GM19372 (cell line): ENCODE measurements at regions not wholly inside any gene's neighbourhood (a gene's known extent, or its start where the extent isn't known, plus 50 kb on each side); places are given as distances from the start of the nearest gene placed in this dataset.

ENCODE experiments used
- ATAC-seq: cut with Tn5 transposase; IDR thresholded peaks from one replicate; pipeline ENCODE4 v1.9.1; 2021; ENCODE audit warnings: mild to moderate bottlenecking, low read depth, moderate library complexity; ENCODE audit not compliant: unreplicated experiment

GRCh38 chr5:61650661-61651060 is 318.6 kb downstream of the ZSWIM6 start:
- no peak for ATAC-seq

DNA sequence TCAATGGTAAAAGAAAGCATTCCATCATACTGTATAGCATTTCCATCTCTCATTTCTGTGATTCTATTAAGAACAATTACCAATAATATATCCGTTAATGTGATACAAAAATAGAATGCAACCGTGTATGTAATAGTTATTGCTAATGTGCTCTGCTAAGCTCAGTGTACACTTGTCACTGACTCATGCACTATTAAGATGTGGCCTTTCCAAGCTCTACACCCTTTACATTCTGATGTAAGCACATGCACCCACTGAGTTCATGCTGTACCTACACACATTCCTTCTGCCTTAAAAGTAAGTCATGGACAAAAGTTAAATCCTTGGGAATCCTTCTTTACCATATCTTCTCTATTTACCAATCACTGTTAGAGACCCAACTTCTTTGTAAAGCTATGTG is 319.1 kb downstream of the ZSWIM6 start:
- no peak for ATAC-seq

DNA sequence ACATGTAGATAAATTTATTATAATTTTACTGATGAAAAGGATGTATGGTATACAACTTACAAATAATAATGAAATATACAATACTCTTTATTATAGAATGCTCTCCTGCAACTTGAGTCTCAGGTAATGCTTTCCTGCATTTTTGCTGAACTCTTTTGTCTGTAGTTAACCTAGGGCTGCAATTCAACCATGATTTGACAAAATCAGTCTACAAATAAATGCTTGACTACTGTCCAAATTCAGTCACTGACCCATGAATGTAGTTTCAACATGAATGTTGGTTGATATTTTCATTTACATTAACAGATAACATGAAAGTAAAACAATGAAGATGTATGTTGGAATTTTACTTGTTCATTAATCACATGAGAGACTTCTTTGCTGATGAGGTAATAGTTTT is 320.9 kb downstream of the ZSWIM6 start:
- no peak for ATAC-seq

GRCh38 chr5:61653807-61654580 is 321.9 kb downstream of the ZSWIM6 start:
- ATAC-seq: no peak

- ATAC-seq: no peak
Observed at GRCh38 chr5:61654876-61655275, 322.8 kb downstream of the ZSWIM6 start.

DNA sequence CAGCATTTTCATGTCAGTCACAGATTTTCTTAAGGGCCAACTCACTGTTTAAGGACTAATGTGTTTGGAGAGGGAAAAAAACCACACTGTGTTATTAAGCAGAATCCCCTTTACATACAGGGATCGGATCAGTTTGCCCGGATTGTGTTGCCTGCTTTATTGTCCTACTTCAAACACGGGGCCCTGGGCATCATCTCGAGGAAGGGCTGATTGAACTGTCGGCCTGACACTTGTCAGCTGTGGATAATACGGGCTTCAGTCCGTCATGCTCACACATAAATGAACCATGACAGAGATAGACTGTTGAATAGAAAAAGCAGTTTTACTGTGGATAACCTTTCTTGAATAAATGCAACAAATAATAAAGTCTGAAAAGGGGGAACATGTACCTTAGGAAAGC is 325.0 kb downstream of the ZSWIM6 start:
- ATAC-seq: no peak

DNA sequence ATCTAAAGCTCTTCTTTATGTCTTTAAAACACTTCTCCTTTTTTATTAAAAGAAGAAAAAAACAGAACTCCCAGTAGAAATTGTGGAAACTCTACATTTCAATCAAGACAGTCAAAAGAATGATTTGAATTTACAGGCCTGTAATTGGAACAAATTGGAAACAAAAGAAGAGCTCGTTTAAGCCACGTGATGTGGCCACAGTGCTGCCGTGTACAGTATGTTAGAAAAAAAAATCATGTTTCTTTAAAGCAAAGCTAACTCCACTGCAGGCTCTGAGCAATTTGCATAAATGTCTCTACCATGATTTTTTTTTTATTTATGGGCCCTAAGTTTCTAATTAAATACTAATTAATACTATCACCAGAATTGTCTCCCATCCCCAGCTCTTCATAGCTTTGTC is 325.6 kb downstream of the ZSWIM6 start:
- ATAC-seq: no peak

- ATAC-seq: peak; percentile 67
Observed at GRCh38 chr5:61658592-61659008, 326.5 kb downstream of the ZSWIM6 start.

DNA sequence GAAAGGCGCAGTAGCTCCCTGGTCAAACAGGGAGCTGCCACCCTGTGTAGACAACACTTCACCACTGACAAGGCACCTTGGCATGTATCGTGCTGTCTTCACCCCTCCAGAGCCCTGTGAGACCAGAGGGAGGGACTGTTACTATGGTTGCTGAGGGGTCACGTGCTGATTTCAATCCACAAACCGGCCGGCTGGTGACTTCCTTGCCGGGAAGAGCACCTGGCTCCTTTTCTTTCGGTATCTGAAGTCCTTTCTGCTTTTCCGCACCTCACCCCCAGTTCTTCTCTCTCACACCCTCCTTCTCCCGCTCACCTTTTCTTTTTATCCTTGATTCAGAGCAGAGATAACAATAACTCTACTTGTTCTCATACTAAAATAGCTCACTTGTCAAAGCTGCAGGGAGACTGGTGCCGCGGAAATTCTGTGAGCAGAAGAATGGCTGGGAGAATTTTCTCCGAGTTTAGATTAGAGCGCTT is 327.2 kb downstream of the ZSWIM6 start:
- ATAC-seq: no peak

DNA sequence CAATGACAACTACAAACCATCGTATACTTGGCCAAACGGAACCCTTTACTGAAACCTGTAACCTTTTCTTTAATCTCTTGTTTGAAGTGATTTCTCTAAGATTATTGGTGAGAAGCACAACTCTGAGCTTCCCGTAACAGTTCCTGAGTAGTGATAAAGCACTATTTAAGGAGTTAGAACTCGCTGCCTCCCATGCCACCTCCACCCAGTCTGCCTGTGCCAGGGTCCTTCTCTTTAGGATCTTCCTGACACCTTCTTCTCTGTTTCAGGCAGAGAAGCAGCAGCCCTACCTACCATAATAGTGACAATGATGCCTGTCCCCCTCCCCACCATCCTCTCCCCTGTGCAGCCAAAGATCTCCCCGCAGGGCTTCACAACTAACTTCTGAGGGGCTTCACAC is 330.6 kb downstream of the ZSWIM6 start:
- ATAC-seq: no peak

DNA sequence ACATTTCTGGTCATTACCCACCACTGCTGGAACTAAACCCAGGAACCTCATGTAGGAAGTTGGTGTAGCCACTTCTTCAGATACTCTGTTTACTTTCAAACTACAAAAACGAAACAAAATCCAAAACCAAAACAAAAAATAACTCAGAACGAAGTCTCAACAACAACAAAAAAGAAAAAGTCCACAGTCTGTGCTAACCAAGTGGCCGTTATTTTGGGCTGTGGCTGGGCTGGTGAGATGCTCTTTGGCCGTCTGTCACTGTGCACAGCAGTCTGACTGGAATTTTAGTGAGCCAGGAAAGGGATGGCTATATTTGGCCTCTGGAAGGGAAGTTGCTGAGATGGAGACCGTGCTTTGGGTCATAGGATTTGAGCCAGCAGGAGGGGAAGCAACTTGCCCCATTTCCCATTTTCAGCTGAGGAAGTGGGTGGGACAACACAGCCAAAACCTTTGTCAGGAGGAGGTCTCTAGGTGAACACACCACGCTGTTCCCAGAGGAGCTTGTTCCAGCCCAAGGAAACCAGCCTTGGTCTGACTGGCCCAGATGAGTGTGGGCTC is 334.1 kb downstream of the ZSWIM6 start:
- ATAC-seq: no peak

- ATAC-seq: no peak
Observed at GRCh38 chr5:61667525-61668218, 335.6 kb downstream of the ZSWIM6 start.

DNA sequence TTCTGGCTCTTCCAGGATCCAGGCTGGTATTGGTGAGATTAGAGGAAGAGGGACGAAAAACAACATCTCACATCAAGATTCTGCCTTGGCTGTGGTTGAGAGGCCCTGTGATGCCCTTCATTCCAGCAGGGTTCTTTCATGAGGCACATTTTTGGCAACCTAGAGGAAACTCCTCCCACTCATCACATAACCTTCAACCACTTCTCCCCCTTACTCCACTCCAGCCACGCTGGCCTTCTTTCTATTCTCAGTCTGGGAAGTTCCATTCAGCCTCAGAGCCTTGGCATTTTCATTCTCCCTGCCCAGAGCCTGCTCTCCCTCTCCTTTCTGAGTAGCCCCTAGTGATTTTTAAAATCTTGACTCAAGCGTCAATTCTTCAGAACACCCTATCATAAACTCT is 337.5 kb downstream of the ZSWIM6 start:
- no peak for ATAC-seq

DNA sequence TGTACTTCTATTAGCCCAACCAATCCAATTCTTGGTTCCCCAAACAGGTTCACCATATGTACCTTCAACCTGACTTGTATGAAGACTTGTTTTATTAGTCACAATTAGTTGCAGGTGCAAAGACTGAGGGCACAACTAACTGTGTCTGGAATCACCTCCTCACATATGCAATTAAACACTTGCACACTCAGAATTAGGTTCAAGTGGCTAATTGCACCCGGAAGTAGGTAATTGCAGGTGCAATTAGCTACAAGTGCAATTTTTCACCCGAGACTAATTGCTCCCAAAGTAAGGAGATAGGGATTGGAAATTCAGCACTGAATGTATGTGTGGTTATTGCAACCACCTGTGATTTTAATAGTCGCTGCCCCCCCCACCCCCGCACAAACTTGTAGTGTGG is 338.9 kb downstream of the ZSWIM6 start:
- ATAC-seq: no peak

DNA sequence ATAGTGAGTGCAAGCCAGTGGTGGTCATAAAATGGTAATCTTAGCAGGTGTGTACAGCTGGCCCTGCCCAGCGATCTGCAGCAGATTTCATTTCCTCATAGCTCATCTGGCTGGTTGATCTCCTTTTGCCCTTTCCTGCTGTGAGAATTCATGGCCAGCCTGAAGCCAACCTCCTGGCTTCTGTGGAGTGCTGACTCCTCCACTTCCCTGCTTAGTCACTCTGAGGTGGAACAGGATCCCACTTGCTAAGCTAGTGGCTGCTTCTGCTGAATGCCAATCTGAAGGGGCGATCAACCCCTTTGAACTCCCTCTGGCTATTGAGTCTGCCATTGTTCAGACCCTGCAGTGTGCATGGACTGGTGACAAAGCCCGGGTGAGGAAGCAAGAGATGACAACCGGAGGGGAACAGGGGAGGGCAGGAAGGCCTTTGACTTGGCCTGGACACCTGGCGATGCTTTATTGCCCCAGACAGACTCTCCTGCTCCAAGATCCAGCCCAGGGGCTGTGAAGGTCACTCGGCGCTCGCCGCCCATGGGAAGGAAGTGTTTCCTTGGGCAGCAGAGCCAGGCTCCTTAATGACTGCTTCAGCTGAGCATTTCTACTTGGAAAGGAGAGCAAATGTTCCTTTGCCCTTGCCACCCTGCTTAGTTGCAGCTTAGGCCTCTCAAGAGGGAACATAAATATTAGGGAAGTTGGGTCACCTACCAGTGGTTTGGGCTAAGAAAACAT is 341.1 kb downstream of the ZSWIM6 start:
- no peak for ATAC-seq

- no peak for ATAC-seq
Observed at GRCh38 chr5:61674378-61674777, 342.3 kb downstream of the ZSWIM6 start.

DNA sequence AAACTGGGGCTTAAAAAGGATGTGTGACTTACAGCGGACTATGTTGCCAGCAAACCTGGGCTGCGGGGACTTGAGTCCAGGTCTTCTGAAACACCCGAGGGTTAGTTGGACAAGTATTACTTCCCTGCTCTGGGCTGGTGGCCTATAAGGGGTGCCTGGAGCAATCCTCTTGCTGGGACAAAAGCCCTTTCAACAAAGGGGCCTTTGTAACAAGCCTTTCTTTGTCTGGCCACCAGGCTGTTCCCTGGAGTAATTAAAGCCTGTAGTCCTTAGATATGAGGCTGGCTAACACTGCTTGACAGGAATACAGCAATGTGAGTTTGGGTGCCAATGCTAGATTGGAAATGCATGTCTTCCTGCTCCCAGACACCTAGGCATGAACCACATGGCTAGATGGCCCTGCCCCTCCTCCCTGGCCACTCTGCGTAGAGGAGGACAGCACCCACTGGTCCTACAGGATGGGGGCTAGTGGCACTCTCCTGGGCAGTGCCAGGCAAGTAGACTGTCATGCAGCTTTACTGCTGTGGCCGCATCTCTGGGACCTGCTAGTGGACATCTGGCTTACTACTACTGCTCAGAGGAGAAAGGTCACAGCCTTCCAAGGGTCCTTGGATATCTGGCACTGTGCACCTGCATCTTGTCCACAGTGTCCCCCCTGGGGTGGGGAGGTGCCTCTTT is 343.1 kb downstream of the ZSWIM6 start:
- ATAC-seq: no peak

GRCh38 chr5:61677220-61677619 is 345.2 kb downstream of the ZSWIM6 start:
- no peak for ATAC-seq

- no peak for ATAC-seq
Observed at GRCh38 chr5:61678966-61679365, 346.9 kb downstream of the ZSWIM6 start.

DNA sequence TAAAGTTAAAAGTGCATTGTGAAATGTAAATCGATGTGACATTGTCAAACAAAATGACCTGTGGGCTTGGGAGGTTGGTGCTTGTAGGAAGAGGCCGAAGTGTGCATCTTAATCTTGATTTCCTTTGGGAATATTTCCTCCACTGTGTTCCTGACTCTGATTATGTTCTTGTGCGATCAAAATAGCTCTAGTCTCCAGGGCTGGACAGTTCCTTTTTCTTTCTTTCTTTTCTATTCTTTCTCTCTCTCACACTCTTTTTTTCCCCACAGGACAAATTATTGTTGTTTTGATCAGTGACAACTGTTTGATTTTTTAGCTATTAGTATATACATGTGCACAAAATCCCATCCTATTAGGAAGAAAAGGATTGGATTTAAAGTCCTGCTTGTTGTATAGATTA is 347.5 kb downstream of the ZSWIM6 start:
- no peak for ATAC-seq
